ENCODE measurements at regions not wholly inside any gene's neighbourhood (a gene's known extent, or its start where the extent isn't known, plus 50 kb on each side); places are given as distances from the start of the nearest gene placed in this dataset.
A peak's percentile ranks its signal among the peaks of the same experiment; 100 is the strongest.
"Not testable (repeated sequence)": the region's sequence is repeated elsewhere in the genome, so short reads cannot be mapped to it uniquely, and the experiment has no call there.

DNA sequence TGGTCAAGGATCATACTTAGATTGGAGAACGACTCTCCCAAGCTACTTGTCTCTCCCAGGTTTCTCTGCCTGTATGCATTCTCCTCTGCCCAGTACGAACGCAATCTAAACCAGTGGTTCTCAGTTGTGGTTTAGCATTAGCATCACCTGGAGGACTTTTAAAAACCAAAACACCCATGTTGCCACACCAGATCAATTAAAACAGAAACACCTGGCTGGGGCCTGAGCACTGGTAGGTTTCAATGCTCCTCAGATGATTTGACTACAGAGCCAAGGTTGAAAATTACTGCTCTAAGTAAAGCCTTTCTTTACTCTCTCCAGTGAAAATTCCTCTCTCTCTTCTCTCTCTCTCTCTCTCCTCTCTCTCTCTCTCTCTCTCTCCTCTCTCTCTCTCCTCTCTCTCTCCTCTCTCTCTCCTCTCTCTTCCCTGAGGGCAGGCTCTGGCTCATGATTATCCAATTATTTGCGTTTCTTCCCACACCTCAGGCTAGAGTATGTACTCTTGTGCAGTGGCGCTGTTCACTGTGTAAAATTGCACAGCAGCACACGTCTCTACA is 153.7 kb upstream of the FGF13 start:
- no peaks in the 10 kb centered on the region for H3K9me3 ChIP-seq (ENCODE audit: control insufficient read depth, low read length)
- no peak overlapping the region for H3K4me3 ChIP-seq (ENCODE audit: insufficient read depth, low read depth, low read length)
- 94 to 96% methylated on average over 6 of the region's 6 CpGs for WGBS, 2 experiments
- H3K27ac ChIP-seq (ENCODE audit: insufficient read depth, low read depth, low read length, poor library complexity, severe bottlenecking), result no peak overlapping the region
- no peaks in the 10 kb centered on the region for H3K36me3 ChIP-seq (ENCODE audit: control insufficient read depth, insufficient read depth, low read length)
- H3K27me3 ChIP-seq (ENCODE audit: control insufficient read depth, insufficient read depth, low read length, poor library complexity, severe bottlenecking), result no peaks in the 10 kb centered on the region
- H3K4me1 ChIP-seq (ENCODE audit: control insufficient read depth, insufficient read depth, low read length), result no peaks in the 10 kb centered on the region

DNA sequence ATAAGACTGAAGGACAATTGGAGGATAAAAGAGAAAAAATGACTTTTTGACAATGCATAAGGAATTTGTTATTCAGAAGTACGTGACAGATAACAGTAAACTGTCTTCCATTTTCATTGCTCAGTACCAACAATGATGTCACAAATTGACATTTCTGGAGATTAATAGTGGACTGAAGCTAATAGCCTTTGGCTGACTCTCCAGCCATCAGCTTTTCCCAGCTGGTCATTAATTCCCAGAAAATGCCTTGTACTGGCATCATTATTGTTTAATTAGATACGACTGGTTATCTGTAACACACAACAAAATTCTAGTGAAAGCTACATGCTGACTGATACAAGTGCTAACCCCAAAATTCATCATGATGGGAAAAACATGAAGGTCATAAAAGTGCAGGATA is 147.9 kb upstream of the FGF13 start:
- no peaks in the 10 kb centered on the region for H3K4me1 ChIP-seq (ENCODE audit: control insufficient read depth, insufficient read depth, low read length)
- no peaks in the 10 kb centered on the region for H3K9me3 ChIP-seq (ENCODE audit: control insufficient read depth, low read length)
- H3K27me3 ChIP-seq (ENCODE audit: control insufficient read depth, insufficient read depth, low read length, poor library complexity, severe bottlenecking), result no peaks in the 10 kb centered on the region
- H3K4me3 ChIP-seq (ENCODE audit: insufficient read depth, low read depth, low read length), result no peak overlapping the region
- no peaks in the 10 kb centered on the region for H3K36me3 ChIP-seq (ENCODE audit: control insufficient read depth, insufficient read depth, low read length)
- 96% methylated on average over 2 of the region's 2 CpGs; no CpG with 5 or more reads in 1 of the 2 experiments for WGBS, 2 experiments
- no peak overlapping the region for H3K27ac ChIP-seq (ENCODE audit: insufficient read depth, low read depth, low read length, poor library complexity, severe bottlenecking)

DNA sequence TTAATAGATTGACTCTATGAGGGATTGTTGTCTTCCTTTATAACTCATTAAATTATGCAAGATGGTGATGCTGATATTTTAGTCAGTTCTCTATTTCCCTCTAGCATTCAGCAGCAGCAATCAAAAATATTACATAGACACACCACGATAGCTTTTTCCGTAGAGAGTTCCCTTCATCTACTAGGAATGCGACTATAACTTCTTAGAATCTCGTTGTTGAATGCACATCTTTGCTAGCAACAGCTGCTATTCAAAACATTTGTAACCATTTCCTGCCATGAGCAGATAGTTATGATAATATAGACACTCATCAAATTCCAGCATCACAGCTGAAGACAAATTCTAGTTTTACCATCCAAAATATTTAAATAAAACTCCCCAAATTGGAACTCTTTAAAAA is 147.4 kb upstream of the FGF13 start:
- WGBS, 2 experiments, result 91 to 97% methylated on average over 4 of the region's 4 CpGs
- no peak overlapping the region for H3K27ac ChIP-seq (ENCODE audit: insufficient read depth, low read depth, low read length, poor library complexity, severe bottlenecking)

DNA sequence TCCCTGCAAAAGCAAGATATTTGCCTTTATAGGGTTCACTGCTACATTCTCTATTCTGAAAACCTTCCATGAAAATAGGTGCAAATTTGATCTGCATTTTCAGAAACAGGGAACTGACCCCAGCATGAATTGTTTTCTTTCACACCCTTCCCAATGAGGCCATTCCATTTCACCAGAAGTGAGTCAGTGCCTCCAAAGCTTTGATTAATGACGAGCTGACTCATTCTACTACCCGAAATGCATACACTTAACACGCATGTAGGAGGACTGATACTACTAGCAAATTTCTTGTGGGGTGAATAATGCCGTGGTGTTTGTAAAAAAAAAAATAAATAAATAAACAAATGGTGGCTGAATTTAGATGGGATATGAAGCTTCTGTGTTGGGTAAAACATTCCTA is 146.9 kb upstream of the FGF13 start:
- Histone ChIP-seq H3K27ac (ENCODE audit: insufficient read depth, low read depth, low read length, poor library complexity, severe bottlenecking) (peak overlapping the region; percentile 26), H3K36me3 (ENCODE audit: control insufficient read depth, insufficient read depth, low read length) (no peaks in the 10 kb centered on the region), H3K4me3 (ENCODE audit: insufficient read depth, low read depth, low read length) (no peak overlapping the region), H3K27me3 (ENCODE audit: control insufficient read depth, insufficient read depth, low read length, poor library complexity, severe bottlenecking) (no peaks in the 10 kb centered on the region), H3K9me3 (ENCODE audit: control insufficient read depth, low read length) (no peaks in the 10 kb centered on the region), H3K4me1 (ENCODE audit: control insufficient read depth, insufficient read depth, low read length) (no peaks in the 10 kb centered on the region)
- 66 to 100% methylated on average over 1 to 3 of the region's 4 CpGs for WGBS, 2 experiments

More for the DNA sequence above, 147.4 kb upstream of the FGF13 start:
- no peaks in the 10 kb centered on the region for H3K4me1 ChIP-seq (ENCODE audit: control insufficient read depth, insufficient read depth, low read length)
- H3K4me3 ChIP-seq (ENCODE audit: insufficient read depth, low read depth, low read length), result no peak overlapping the region
- H3K27me3 ChIP-seq (ENCODE audit: control insufficient read depth, insufficient read depth, low read length, poor library complexity, severe bottlenecking), result no peaks in the 10 kb centered on the region
- no peaks in the 10 kb centered on the region for H3K36me3 ChIP-seq (ENCODE audit: control insufficient read depth, insufficient read depth, low read length)
- no peaks in the 10 kb centered on the region for H3K9me3 ChIP-seq (ENCODE audit: control insufficient read depth, low read length)

DNA sequence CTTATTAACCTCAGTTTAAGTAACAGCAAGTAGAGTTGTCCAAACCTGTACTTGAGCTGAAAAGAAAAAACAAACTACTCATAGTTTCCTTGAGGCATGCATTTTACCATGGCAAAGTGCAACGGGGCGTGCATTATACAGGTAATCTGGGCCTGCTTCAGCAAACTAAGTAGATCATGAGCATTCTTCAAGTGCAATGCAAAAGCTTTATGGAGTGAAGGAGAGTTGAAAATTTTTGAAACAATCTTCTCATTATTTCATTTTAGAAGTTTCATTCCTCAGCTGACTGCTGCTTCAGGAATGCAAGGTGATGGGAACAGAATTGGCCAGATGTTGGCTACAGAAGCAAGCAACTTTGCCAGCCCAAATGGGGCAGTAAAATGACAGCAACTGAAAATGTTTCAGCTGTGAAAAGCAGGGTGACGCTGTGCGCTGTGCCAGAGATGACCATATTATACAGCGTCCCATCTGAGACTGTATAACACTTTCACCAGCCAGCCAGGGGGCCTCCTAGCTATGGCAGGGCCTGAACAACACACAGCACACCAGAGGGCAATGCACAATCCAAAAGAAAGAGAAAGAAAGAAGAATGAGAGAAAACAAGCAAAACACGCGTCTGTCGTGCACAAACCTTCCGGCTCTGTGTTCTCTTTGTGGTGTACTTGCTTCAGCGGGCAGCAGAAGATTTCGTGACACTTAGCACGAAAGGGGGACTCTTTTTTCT is 145.5 kb upstream of the FGF13 start:
- 93 to 95% methylated on average over 12 of the region's 12 CpGs for WGBS, 2 experiments
- Histone ChIP-seq H3K4me3 (ENCODE audit: insufficient read depth, low read depth, low read length) (no peak overlapping the region), H3K27me3 (ENCODE audit: control insufficient read depth, insufficient read depth, low read length, poor library complexity, severe bottlenecking) (no peaks in the 10 kb centered on the region), H3K4me1 (ENCODE audit: control insufficient read depth, insufficient read depth, low read length) (no peaks in the 10 kb centered on the region), H3K9me3 (ENCODE audit: control insufficient read depth, low read length) (no peaks in the 10 kb centered on the region), H3K36me3 (ENCODE audit: control insufficient read depth, insufficient read depth, low read length) (no peaks in the 10 kb centered on the region), H3K27ac (ENCODE audit: insufficient read depth, low read depth, low read length, poor library complexity, severe bottlenecking) (no peak overlapping the region)

DNA sequence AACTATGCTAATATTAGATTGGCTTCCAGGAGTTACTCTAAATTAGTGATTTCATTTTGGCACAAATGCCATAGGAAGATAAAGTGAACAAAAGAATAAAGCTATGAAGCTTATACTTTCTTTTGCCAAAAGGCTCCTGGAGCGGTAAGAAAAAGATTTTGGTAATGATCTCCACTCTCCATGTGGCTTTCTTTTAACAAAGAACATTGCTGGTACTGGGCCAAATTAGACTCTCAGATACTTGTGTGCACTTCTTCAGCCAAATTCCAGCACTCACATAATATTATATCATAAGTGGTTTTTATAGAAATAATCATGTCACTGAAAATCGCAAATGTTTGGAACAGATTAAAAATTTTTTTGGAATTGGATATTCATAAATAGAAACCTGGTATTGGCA is 142.4 kb upstream of the FGF13 start:
- WGBS, 2 experiments, result 100% methylated on average over 2 of the region's 2 CpGs

DNA sequence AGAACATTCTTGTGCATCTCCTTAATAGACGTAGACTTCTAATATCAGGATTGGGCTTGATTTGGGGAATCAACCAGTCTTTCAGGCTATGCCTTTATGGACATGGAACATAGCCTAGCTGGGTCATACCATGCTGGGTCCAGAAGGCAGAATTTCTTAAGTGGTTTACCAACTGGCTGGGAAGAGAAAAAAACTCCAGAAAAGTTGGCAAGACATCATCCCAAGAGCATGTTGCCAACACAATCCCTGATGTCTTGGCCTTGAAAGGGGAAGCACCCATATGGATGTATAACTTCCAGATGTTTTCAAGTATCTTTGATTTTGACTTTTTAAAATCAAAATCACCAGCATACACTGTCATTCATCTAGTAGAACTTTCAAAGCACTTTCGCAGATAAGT is 138.0 kb upstream of the FGF13 start:
- Histone ChIP-seq H3K27ac (ENCODE audit: insufficient read depth, low read depth, low read length, poor library complexity, severe bottlenecking) (no peak overlapping the region), H3K4me3 (ENCODE audit: insufficient read depth, low read depth, low read length) (no peak overlapping the region), H3K9me3 (ENCODE audit: control insufficient read depth, low read length) (no peaks in the 10 kb centered on the region), H3K4me1 (ENCODE audit: control insufficient read depth, insufficient read depth, low read length) (no peaks in the 10 kb centered on the region), H3K36me3 (ENCODE audit: control insufficient read depth, insufficient read depth, low read length) (no peaks in the 10 kb centered on the region), H3K27me3 (ENCODE audit: control insufficient read depth, insufficient read depth, low read length, poor library complexity, severe bottlenecking) (no peaks in the 10 kb centered on the region)
- WGBS, 2 experiments, result 91 to 100% methylated on average over 2 of the region's 2 CpGs

More for the DNA sequence above, 142.4 kb upstream of the FGF13 start:
- H3K27me3 ChIP-seq (ENCODE audit: control insufficient read depth, insufficient read depth, low read length, poor library complexity, severe bottlenecking), result no peaks in the 10 kb centered on the region
- H3K36me3 ChIP-seq (ENCODE audit: control insufficient read depth, insufficient read depth, low read length), result no peaks in the 10 kb centered on the region
- no peaks in the 10 kb centered on the region for H3K9me3 ChIP-seq (ENCODE audit: control insufficient read depth, low read length)
- H3K4me1 ChIP-seq (ENCODE audit: control insufficient read depth, insufficient read depth, low read length), result no peaks in the 10 kb centered on the region
- no peak overlapping the region for H3K27ac ChIP-seq (ENCODE audit: insufficient read depth, low read depth, low read length, poor library complexity, severe bottlenecking)
- no peak overlapping the region for H3K4me3 ChIP-seq (ENCODE audit: insufficient read depth, low read depth, low read length)

DNA sequence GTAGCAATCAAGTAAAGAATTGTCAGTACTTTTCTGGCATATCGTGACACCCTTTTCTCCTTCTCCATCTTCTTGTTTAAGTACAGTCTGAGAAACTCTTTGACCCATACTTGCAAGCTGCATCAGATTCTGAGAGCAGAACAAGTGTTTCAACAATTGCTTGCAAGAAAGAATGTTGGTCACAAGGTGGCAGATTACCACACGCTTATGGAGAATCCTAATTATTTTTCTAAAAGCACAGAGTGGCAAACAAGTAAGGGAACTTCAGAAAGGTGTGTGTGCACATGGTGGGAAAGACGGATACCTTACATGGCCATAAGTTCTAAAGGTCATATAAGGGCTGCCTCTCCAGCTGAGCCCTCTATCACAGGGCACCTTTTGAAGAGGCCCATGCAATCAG is 136.4 kb upstream of the FGF13 start:
- Histone ChIP-seq H3K4me1 (ENCODE audit: control insufficient read depth, insufficient read depth, low read length) (no peaks in the 10 kb centered on the region), H3K36me3 (ENCODE audit: control insufficient read depth, insufficient read depth, low read length) (no peaks in the 10 kb centered on the region), H3K9me3 (ENCODE audit: control insufficient read depth, low read length) (no peaks in the 10 kb centered on the region), H3K27ac (ENCODE audit: insufficient read depth, low read depth, low read length, poor library complexity, severe bottlenecking) (no peak overlapping the region), H3K4me3 (ENCODE audit: insufficient read depth, low read depth, low read length) (no peak overlapping the region), H3K27me3 (ENCODE audit: control insufficient read depth, insufficient read depth, low read length, poor library complexity, severe bottlenecking) (no peaks in the 10 kb centered on the region)
- WGBS, 2 experiments, result 78 to 92% methylated on average over 3 of the region's 3 CpGs

DNA sequence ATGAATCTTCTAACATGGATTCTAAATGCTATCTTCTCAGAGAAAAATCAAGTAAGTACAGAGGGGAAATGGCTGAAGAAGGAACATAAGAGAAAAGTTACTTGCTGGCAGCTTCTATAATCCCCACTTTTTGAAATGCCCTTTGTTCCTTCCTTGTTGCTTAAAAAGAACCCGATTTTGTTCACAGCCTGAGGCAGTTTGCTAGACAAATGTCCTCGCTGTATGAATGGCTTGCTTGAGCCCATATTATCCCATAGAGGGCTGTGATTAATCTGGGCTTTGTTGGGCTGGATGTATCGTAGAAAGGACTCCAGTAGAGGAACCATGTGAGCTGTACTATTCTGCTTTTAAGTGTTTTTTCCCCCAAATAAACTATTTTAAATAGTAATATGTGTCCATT is 134.3 kb upstream of the FGF13 start:
- no peaks in the 10 kb centered on the region for H3K27me3 ChIP-seq (ENCODE audit: control insufficient read depth, insufficient read depth, low read length, poor library complexity, severe bottlenecking)
- H3K36me3 ChIP-seq (ENCODE audit: control insufficient read depth, insufficient read depth, low read length), result no peaks in the 10 kb centered on the region
- whole genome bisulfite sequencing, 2 experiments, result 56% methylated on average over 2 to 3 of the region's 3 CpGs
- H3K9me3 ChIP-seq (ENCODE audit: control insufficient read depth, low read length), result no peaks in the 10 kb centered on the region
- H3K27ac ChIP-seq (ENCODE audit: insufficient read depth, low read depth, low read length, poor library complexity, severe bottlenecking), result peak overlapping the region; percentile 8
- no peaks in the 10 kb centered on the region for H3K4me1 ChIP-seq (ENCODE audit: control insufficient read depth, insufficient read depth, low read length)
- no peak overlapping the region for H3K4me3 ChIP-seq (ENCODE audit: insufficient read depth, low read depth, low read length)

DNA sequence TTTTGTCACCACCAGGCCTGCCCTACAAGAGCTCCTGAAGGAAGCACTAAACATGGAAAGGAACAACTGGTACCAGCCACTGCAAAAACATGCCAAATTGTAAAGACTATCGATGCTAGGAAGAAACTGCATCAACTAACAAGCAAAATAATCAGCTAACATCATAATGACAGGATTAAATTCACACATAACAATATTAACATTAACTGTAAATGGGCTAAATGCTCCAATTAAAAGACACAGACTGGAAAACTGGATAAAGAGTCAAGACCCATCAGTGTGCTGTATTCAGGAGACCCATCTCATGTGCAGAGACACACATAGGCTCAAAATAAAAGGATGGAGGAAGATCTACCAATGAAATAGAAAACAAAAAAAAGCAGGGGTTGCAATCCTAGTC is 95.9 kb upstream of the FGF13 start:
- H3K4me3 ChIP-seq (ENCODE audit: insufficient read depth, low read depth, low read length); H3K4me1 ChIP-seq (ENCODE audit: control insufficient read depth, insufficient read depth, low read length); H3K9me3 ChIP-seq (ENCODE audit: control insufficient read depth, low read length); H3K27ac ChIP-seq (ENCODE audit: insufficient read depth, low read depth, low read length, poor library complexity, severe bottlenecking); H3K27me3 ChIP-seq (ENCODE audit: control insufficient read depth, insufficient read depth, low read length, poor library complexity, severe bottlenecking); H3K36me3 ChIP-seq (ENCODE audit: control insufficient read depth, insufficient read depth, low read length): not testable (repeated sequence)
- WGBS, 2 experiments, result 100% methylated on average over 1 of the region's 1 CpG; no CpG with 5 or more reads in 1 of the 2 experiments
